Stimulated activated CD8-positive, alpha-beta memory T cell treated with anti-CD3 and anti-CD28 coated beads, Interleukin-7, amount 100 ng/mL, for 4 hours (primary cell): ENCODE measurements at regions not wholly inside any gene's neighbourhood (a gene's known extent, or its start where the extent isn't known, plus 50 kb on each side); places are given as distances from the start of the nearest gene placed in this dataset.

Experiments
- DNase-seq, 2 donors: peaks; one replicate each; pipeline ENCODE4 v3.0.0-alpha.2; 2020; ENCODE audit warnings: low read depth in 2 of 2

- no peak for DNase-seq
These were observed 275.3 kb downstream of the GADD45G start for GRCh38 chr9:89880161-89880560.

GRCh38 chr9:89880721-89881120 lies 275.9 kb downstream of the GADD45G start:
- no peak for DNase-seq

GRCh38 chr9:89881431-89881830 lies 276.6 kb downstream of the GADD45G start:
- DNase-seq, result no peak

- no peak for DNase-seq
These were observed 278.1 kb downstream of the GADD45G start for GRCh38 chr9:89882930-89883361.

GRCh38 chr9:89883401-89884341 lies 278.9 kb downstream of the GADD45G start:
- no peak for DNase-seq

- no peak for DNase-seq
These were observed 279.7 kb downstream of the GADD45G start for GRCh38 chr9:89884356-89885083.

- no peak for DNase-seq
These were observed 280.3 kb downstream of the GADD45G start for GRCh38 chr9:89885156-89885555.

- no peak for DNase-seq
These were observed 281.5 kb downstream of the GADD45G start for GRCh38 chr9:89886281-89886700.

- DNase-seq, result no peak
These were observed 282.5 kb downstream of the GADD45G start for GRCh38 chr9:89887286-89887685.

- DNase-seq, result no peak
These were observed 283.4 kb downstream of the GADD45G start for GRCh38 chr9:89888233-89888632.

GRCh38 chr9:89888677-89889076 lies 283.9 kb downstream of the GADD45G start:
- no peak for DNase-seq

- DNase-seq, result no peak
These were observed 285.1 kb downstream of the GADD45G start for GRCh38 chr9:89889865-89890264.

- DNase-seq, result no peak
These were observed 285.6 kb downstream of the GADD45G start for GRCh38 chr9:89890326-89890980.

GRCh38 chr9:89891221-89891590 lies 286.4 kb downstream of the GADD45G start:
- DNase-seq, result no peak

GRCh38 chr9:89891591-89892304 lies 286.9 kb downstream of the GADD45G start:
- DNase-seq, result no peak

GRCh38 chr9:89892920-89893319 lies 288.1 kb downstream of the GADD45G start:
- DNase-seq, result no peak

GRCh38 chr9:89893886-89894285 lies 289.1 kb downstream of the GADD45G start:
- no peak for DNase-seq

- DNase-seq, result no peak
These were observed 292.1 kb downstream of the GADD45G start for GRCh38 chr9:89896806-89897340.

- no peak for DNase-seq
These were observed 294.8 kb downstream of the GADD45G start for GRCh38 chr9:89899573-89899972.

- no peak for DNase-seq
These were observed 297.1 kb downstream of the GADD45G start for GRCh38 chr9:89901920-89902319.

GRCh38 chr9:89902450-89903140 lies 297.8 kb downstream of the GADD45G start:
- no peak for DNase-seq
